ENCODE measurements at regions not wholly inside any gene's neighbourhood (a gene's known extent, or its start where the extent isn't known, plus 50 kb on each side); places are given as distances from the start of the nearest gene placed in this dataset.
A peak's percentile ranks its signal among the peaks of the same experiment; 100 is the strongest.
"Not testable (repeated sequence)": the region's sequence is repeated elsewhere in the genome, so short reads cannot be mapped to it uniquely, and the experiment has no call there.

- no peaks in the 10 kb centered on the region for H3K79me2 ChIP-seq (ENCODE audit: insufficient read depth, low read length)
- H2AFZ ChIP-seq (ENCODE audit: low read length) = no peak overlapping the region; the same call in 1 of the 2 replicates
- no peak overlapping the region for H3K9ac ChIP-seq (ENCODE audit: low read depth, low read length, poor library complexity, severe bottlenecking)
- H3K4me2 ChIP-seq (ENCODE audit: low read depth, low read length, poor library complexity, severe bottlenecking) = no peak overlapping the region
- H3K27me3 ChIP-seq (ENCODE audit: insufficient read depth, low read length, poor library complexity, severe bottlenecking) = no peaks in the 10 kb centered on the region
- H3K9me2 ChIP-seq (replicated peaks; ENCODE audit: low read depth, low read length) = no peaks in the 10 kb centered on the region
- no peak overlapping the region for H3K4me3 ChIP-seq (ENCODE audit: low read length, poor library complexity, severe bottlenecking)
- TF ChIP-seq EZH2phosphoT487 (IDR thresholded peaks at IDR 0.05; ENCODE audit: borderline replicate concordance) = no peak
- TF ChIP-seq, protein P1, sequence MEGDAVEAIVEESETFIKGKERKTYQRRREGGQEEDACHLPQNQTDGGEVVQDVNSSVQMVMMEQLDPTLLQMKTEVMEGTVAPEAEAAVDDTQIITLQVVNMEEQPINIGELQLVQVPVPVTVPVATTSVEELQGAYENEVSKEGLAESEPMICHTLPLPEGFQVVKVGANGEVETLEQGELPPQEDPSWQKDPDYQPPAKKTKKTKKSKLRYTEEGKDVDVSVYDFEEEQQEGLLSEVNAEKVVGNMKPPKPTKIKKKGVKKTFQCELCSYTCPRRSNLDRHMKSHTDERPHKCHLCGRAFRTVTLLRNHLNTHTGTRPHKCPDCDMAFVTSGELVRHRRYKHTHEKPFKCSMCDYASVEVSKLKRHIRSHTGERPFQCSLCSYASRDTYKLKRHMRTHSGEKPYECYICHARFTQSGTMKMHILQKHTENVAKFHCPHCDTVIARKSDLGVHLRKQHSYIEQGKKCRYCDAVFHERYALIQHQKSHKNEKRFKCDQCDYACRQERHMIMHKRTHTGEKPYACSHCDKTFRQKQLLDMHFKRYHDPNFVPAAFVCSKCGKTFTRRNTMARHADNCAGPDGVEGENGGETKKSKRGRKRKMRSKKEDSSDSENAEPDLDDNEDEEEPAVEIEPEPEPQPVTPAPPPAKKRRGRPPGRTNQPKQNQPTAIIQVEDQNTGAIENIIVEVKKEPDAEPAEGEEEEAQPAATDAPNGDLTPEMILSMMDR (conservative IDR thresholded peaks at IDR 0.05; ENCODE audit: low read length) = no peak
- H3K36me3 ChIP-seq (ENCODE audit: insufficient read depth, low read length) = no peaks in the 10 kb centered on the region
- H3K9me3 ChIP-seq (ENCODE audit: insufficient read depth, low read depth, low read length) = peaks cover 20% of the 10 kb centered on the region; the same call in 1 of the 2 replicates
- H4K20me1 ChIP-seq (ENCODE audit: insufficient read depth, low read length, poor library complexity, severe bottlenecking) = no peaks in the 10 kb centered on the region
- H3F3A ChIP-seq (ENCODE audit: low read depth) = no peaks in the 10 kb centered on the region
- peaks cover 12% of the 10 kb centered on the region for H3K4me1 ChIP-seq (ENCODE audit: insufficient read depth, low read length, poor library complexity, severe bottlenecking)
Observed at GRCh38 chr3:177629276-177629675, 432.0 kb upstream of the TBL1XR1 start.

DNA sequence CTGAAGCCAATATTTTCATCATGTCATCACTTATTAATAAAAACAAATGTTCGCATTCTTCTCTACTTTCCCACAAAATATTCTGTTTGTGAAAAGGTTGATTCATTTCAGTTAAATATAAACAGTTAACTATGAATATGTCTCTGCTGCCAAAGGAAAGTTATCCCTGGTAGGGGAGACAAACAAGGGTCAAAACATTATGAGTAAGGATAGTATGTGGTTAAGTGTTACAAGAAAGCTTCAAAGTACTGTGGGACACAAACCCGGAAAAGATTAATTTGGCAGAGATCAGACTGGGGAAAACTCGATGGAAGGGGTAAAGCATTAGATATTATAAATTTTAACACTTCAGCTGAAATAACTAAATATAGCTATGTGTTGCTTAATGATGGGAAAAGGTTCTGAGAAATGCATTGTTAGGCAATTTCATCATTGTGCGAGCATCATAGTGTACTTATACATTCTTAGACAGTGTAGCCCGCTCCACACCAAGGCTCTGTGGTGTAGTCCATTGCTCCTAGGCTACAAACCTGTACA is 436.5 kb upstream of the TBL1XR1 start:
- H3K4me1 ChIP-seq (ENCODE audit: insufficient read depth, low read length, poor library complexity, severe bottlenecking) = no peaks in the 10 kb centered on the region
- no peak overlapping the region for H3K4me2 ChIP-seq (ENCODE audit: low read depth, low read length, poor library complexity, severe bottlenecking)
- H3K27me3 ChIP-seq (ENCODE audit: insufficient read depth, low read length, poor library complexity, severe bottlenecking) = no peaks in the 10 kb centered on the region
- H3K9ac ChIP-seq (ENCODE audit: low read depth, low read length, poor library complexity, severe bottlenecking) = no peak overlapping the region
- no peaks in the 10 kb centered on the region for H3K79me2 ChIP-seq (ENCODE audit: insufficient read depth, low read length)
- H4K20me1 ChIP-seq (ENCODE audit: insufficient read depth, low read length, poor library complexity, severe bottlenecking) = no peaks in the 10 kb centered on the region
- TF ChIP-seq, protein P1 (conservative IDR thresholded peaks at IDR 0.05; ENCODE audit: low read length) = no peak
- no peak for TF ChIP-seq EZH2phosphoT487 (IDR thresholded peaks at IDR 0.05; ENCODE audit: borderline replicate concordance)
- H3K4me3 ChIP-seq (ENCODE audit: low read length, poor library complexity, severe bottlenecking) = no peak overlapping the region
- no peaks in the 10 kb centered on the region for H3K9me2 ChIP-seq (replicated peaks; ENCODE audit: low read depth, low read length)
- peaks cover 5% of the 10 kb centered on the region; the same call in 1 of the 2 replicates for H3K9me3 ChIP-seq (ENCODE audit: insufficient read depth, low read depth, low read length)
- H3K36me3 ChIP-seq (ENCODE audit: insufficient read depth, low read length) = no peaks in the 10 kb centered on the region
- peak overlapping the region; percentile 32; the same call in 1 of the 2 replicates for H2AFZ ChIP-seq (ENCODE audit: low read length)
- no peaks in the 10 kb centered on the region for H3F3A ChIP-seq (ENCODE audit: low read depth)

GRCh38 chr3:177635601-177636106 is 438.4 kb upstream of the TBL1XR1 start:
- H3K4me3 ChIP-seq (ENCODE audit: low read length, poor library complexity, severe bottlenecking); H3K36me3 ChIP-seq (ENCODE audit: insufficient read depth, low read length); H3K4me1 ChIP-seq (ENCODE audit: insufficient read depth, low read length, poor library complexity, severe bottlenecking); H3F3A ChIP-seq (ENCODE audit: low read depth); H3K79me2 ChIP-seq (ENCODE audit: insufficient read depth, low read length); H3K9ac ChIP-seq (ENCODE audit: low read depth, low read length, poor library complexity, severe bottlenecking); H3K9me2 ChIP-seq (replicated peaks; ENCODE audit: low read depth, low read length); H3K4me2 ChIP-seq (ENCODE audit: low read depth, low read length, poor library complexity, severe bottlenecking); H4K20me1 ChIP-seq (ENCODE audit: insufficient read depth, low read length, poor library complexity, severe bottlenecking); H3K9me3 ChIP-seq (ENCODE audit: insufficient read depth, low read depth, low read length); H2AFZ ChIP-seq (ENCODE audit: low read length); H3K27me3 ChIP-seq (ENCODE audit: insufficient read depth, low read length, poor library complexity, severe bottlenecking): not testable (repeated sequence)

Measured in Loucy (cell line).